Epithelial cell of proximal tubule (primary cell): ENCODE measurements at regions not wholly inside any gene's neighbourhood (a gene's known extent, or its start where the extent isn't known, plus 50 kb on each side); places are given as distances from the start of the nearest gene placed in this dataset.

Source experiments
- DNase-seq: peaks from one replicate; pipeline ENCODE4 v3.0.0-alpha.2; 2011; ENCODE audit warnings: low read depth
- H3K4me3 ChIP-seq: 2 replicates; pipeline ENCODE4 v1.5.1; 2011; ENCODE audit warnings: low read depth, mild to moderate bottlenecking, low read length
- CTCF ChIP-seq: conservative IDR thresholded peaks from 2 replicates; pipeline ENCODE4 v1.5.1; 2012; ENCODE audit warnings: low read depth, mild to moderate bottlenecking, low read length

- H3K4me3 ChIP-seq: no peak overlapping the region
- TF ChIP-seq CTCF: no peak
- DNase-seq: no peak
These were observed 244.1 kb downstream of the TFAP2A start for GRCh38 chr6:10170816-10171215.

GRCh38 chr6:10166031-10166430, 248.8 kb downstream of the TFAP2A start:
- no peak overlapping the region for H3K4me3 ChIP-seq
- TF ChIP-seq CTCF: no peak
- DNase-seq: no peak

GRCh38 chr6:10163203-10163962, 251.5 kb downstream of the TFAP2A start:
- no peak overlapping the region for H3K4me3 ChIP-seq
- TF ChIP-seq CTCF: no peak
- DNase-seq: no peak

GRCh38 chr6:10156875-10157274, 258.0 kb downstream of the TFAP2A start:
- H3K4me3 ChIP-seq: no peak overlapping the region
- TF ChIP-seq CTCF: no peak
- no peak for DNase-seq

GRCh38 chr6:10154251-10154650, 260.6 kb downstream of the TFAP2A start:
- no peak for DNase-seq
- H3K4me3 ChIP-seq: no peak overlapping the region
- no peak for TF ChIP-seq CTCF

- H3K4me3 ChIP-seq: no peak overlapping the region
- TF ChIP-seq CTCF: no peak
- no peak for DNase-seq
These were observed 263.5 kb downstream of the TFAP2A start for GRCh38 chr6:10151144-10151915.
